Naive thymus-derived CD4-positive, alpha-beta T cell (primary cell): ENCODE measurements at regions not wholly inside any gene's neighbourhood (a gene's known extent, or its start where the extent isn't known, plus 50 kb on each side); places are given as distances from the start of the nearest gene placed in this dataset.

Source experiments
- ATAC-seq: fragments of 150-1000 bp; cut with Tn5 transposase; 2 replicates; pipeline ENCODE4 v1.10.0; 2021; ENCODE audit warnings: mild to moderate bottlenecking, moderate library complexity
- CTCF ChIA-PET: fragments of 350-600 bp; sonication (Branson Sonifier 250); formaldehyde crosslinking; loops from one replicate; lab custom pipeline; 2021; ENCODE audit warnings: antibody characterized with exemption; lab: Charles Lee
- POLR2A ChIA-PET: fragments of 350-600 bp; sonication (Branson Sonifier 250); formaldehyde crosslinking; loops from one replicate; lab custom pipeline; 2021; ENCODE audit warnings: antibody characterized with exemption, inconsistent platforms; lab: Charles Lee
- DNase-seq, 9 donors: peaks; one replicate each; pipeline versions ENCODE4 v3.0.0 to v3.0.0-alpha.2; 2020 to 2022; ENCODE audit warnings: mixed read lengths in 1 of 9
- H3K27ac ChIP-seq: one replicate; pipeline ENCODE4 v1.7.0; 2013; ENCODE audit warnings: mild to moderate bottlenecking, low read depth, low read length, moderate library complexity
- H3K27me3 ChIP-seq, 2 donors: one replicate each; pipeline ENCODE4 v1.7.0; 2013; ENCODE audit warnings: low read length in 2 of 2, mild to moderate bottlenecking in 2 of 2, moderate library complexity in 2 of 2; ENCODE audit not compliant: control insufficient read depth in 2 of 2, insufficient read depth in 2 of 2
- H3K36me3 ChIP-seq, 3 experiments: 1 replicate in 2 of 3; 2 replicates in 1 of 3; pipeline ENCODE4 v1.7.0; 2013; ENCODE audit warnings: low read length in 3 of 3, mild to moderate bottlenecking in 3 of 3, moderate library complexity in 1 of 3; ENCODE audit not compliant: insufficient read depth in 3 of 3, control insufficient read depth in 2 of 3
- H3K4me1 ChIP-seq, 2 donors: one replicate each; pipeline ENCODE4 v1.7.0; 2013; ENCODE audit warnings: low read length in 2 of 2, mild to moderate bottlenecking in 2 of 2, moderate library complexity in 1 of 2; ENCODE audit not compliant: control insufficient read depth in 2 of 2, insufficient read depth in 2 of 2
- H3K4me3 ChIP-seq: 2 replicates; pipeline ENCODE4 v1.7.0; 2013; ENCODE audit warnings: mild to moderate bottlenecking, low read length
- H3K9me3 ChIP-seq, 3 experiments: 1 replicate in 2 of 3; 2 replicates in 1 of 3; pipeline ENCODE4 v1.7.0; 2013; ENCODE audit warnings: low read length in 3 of 3; ENCODE audit not compliant: control insufficient read depth in 2 of 3
- H3K27ac Mint-ChIP-seq, 9 donors: one replicate each; pipeline ENCODE4 v1.8.0; 2020 to 2022; ENCODE audit warnings: mixed read lengths in 9 of 9, mild to moderate bottlenecking in 8 of 9, moderate library complexity in 5 of 9, inconsistent platforms in 2 of 9
- H3K27me3 Mint-ChIP-seq, 5 donors: one replicate each; pipeline ENCODE4 v1.8.0; 2021 to 2022; ENCODE audit warnings: mixed read lengths in 5 of 5, mild to moderate bottlenecking in 1 of 5
- H3K36me3 Mint-ChIP-seq, 5 donors: one replicate each; pipeline ENCODE4 v1.8.0; 2020 to 2022; ENCODE audit warnings: mixed read lengths in 5 of 5, mild to moderate bottlenecking in 3 of 5, inconsistent platforms in 1 of 5
- H3K4me1 Mint-ChIP-seq, 7 donors: one replicate each; pipeline ENCODE4 v1.8.0; 2020 to 2022; ENCODE audit warnings: mixed read lengths in 7 of 7, mild to moderate bottlenecking in 3 of 7, inconsistent platforms in 1 of 7
- H3K4me3 Mint-ChIP-seq, 10 donors: one replicate each; pipeline ENCODE4 v1.8.0; 2020 to 2022; ENCODE audit warnings: mild to moderate bottlenecking in 10 of 10, mixed read lengths in 10 of 10, moderate library complexity in 6 of 10, inconsistent platforms in 2 of 10
- H3K9me3 Mint-ChIP-seq, 11 donors: one replicate each; pipeline ENCODE4 v1.8.0; 2020 to 2022; ENCODE audit warnings: mixed read lengths in 11 of 11, mild to moderate bottlenecking in 4 of 11, inconsistent platforms in 1 of 11, moderate library complexity in 1 of 11
- intact Hi-C, 2 donors: fragments of 100-400 bp; cut with micrococcal nuclease; formaldehyde crosslinking; loops; one replicate each; pipeline ENCODE4 v1.15.1; 2023

DNA sequence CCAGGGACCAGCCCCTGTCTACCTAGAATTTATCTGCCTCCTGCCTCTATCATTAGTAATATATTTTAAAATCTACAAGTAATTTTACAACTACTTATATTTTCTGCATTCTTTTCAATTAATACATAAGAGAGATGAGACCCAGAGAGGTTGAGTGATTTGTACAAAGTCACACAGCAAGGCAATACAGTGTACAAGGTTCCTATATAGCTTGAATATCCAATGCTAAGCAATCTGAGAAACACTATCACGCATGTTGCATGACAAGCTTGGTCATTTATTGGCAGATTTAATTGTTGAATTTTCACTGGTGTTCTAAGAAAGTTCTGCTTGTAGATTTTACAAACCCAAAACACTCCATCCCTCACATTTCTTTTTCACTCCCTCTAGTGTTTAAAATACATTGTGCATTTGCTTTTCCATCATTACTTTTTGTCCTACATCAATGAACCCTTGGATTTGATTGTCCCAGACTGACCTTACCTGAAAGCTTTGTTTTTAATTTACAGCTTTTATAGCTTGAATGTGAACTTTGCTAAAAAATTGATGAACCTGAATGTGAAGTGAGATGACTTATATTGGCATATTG, 520.9 kb upstream of the CITED2 start:
- Mint-ChIP-seq H3K27me3 (peaks cover 0 to 9% (median 0%) of the 10 kb centered on the region in 5 donors), H3K9me3 (peaks cover 0 to 3% (median 0%) of the 10 kb centered on the region in 11 donors), H3K27ac (peak overlapping the region in 1 of 9 donors; percentile 21), H3K4me1 (no peaks in the 10 kb centered on the region), H3K4me3 (no peak overlapping the region), H3K36me3 (no peaks in the 10 kb centered on the region)
- no peaks in the 10 kb centered on the region for H3K9me3 ChIP-seq
- H3K27me3 ChIP-seq: no peaks in the 10 kb centered on the region
- ChIA-PET CTCF (interaction anchor here (1.6 to 1.8 kb wide), 2 partner anchors 13 to 526 kb away, joined by 4 to 5 read pairs; no protein-coding TSS in a partner anchor), POLR2A (no interaction called here)
- intact Hi-C loops: loop anchor here (1.0 to 5.0 kb wide), 3 partner anchors 520 to 526 kb away; partner anchors contain the start of gene CITED2 (in 1 of the 2)
- no peaks in the 10 kb centered on the region for H3K36me3 ChIP-seq
- H3K4me3 ChIP-seq: no peak overlapping the region
- ATAC-seq (no peak), DNase-seq (no peak)
- no peaks in the 10 kb centered on the region for H3K4me1 ChIP-seq
- H3K27ac ChIP-seq: no peak overlapping the region

DNA sequence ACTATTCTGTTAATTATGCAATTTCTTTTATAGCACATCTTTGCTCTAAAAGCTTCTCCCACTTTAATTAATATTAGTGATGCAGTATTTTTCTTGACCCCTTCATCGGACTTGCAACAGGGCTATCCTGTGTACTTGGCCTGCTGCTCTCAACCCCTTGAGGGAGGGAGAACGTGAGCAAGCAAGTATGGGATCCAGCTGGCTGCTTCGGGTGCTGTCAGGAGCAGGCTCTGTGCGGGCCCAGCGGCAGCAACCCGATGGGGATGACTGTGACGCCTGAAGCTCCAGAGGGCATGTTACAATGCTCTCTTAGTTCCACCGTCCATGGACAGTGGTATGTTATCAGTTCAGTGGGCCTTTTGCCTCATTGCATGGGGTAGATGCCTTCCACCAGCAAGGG, 519.8 kb upstream of the CITED2 start:
- CTCF ChIA-PET: interaction anchor here (1.6 to 1.8 kb wide), 2 partner anchors 12 to 525 kb away, joined by 4 to 5 read pairs; no protein-coding TSS in a partner anchor
- peaks cover 0 to 9% (median 6%) of the 10 kb centered on the region in 5 donors for H3K27me3 Mint-ChIP-seq
- no peak overlapping the region for H3K27ac ChIP-seq
- H3K9me3 Mint-ChIP-seq: peaks cover 0 to 3% (median 0%) of the 10 kb centered on the region in 11 donors
- POLR2A ChIA-PET: no interaction called here
- H3K27ac Mint-ChIP-seq: no peak overlapping the region
- intact Hi-C loops: no loop called here
- DNase-seq: no peak
- no peak overlapping the region for H3K4me3 ChIP-seq
- H3K9me3 ChIP-seq: no peaks in the 10 kb centered on the region
- no peak for ATAC-seq
- H3K4me1 ChIP-seq: no peaks in the 10 kb centered on the region
- no peak overlapping the region for H3K4me3 Mint-ChIP-seq
- no peaks in the 10 kb centered on the region for H3K27me3 ChIP-seq
- H3K36me3 ChIP-seq: no peaks in the 10 kb centered on the region
- H3K4me1 Mint-ChIP-seq: no peaks in the 10 kb centered on the region
- H3K36me3 Mint-ChIP-seq: no peaks in the 10 kb centered on the region

DNA sequence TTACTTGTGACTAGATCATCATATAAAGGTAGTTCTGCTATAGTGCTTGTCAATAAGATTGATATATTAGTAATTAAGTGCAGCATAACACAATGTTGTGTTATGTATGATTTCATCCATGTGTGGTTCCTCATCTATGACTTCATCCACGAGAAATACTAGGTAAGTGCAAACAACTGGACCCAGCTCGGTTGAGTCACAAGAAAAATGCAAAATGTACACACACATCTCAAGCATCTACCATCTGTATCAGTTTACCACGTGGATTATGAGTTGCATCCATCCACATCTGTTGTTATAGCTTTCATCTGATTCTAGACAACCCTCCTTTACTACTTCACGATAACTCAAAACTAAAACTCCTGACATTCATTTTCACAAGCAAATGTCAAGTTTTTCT, 517.0 kb upstream of the CITED2 start:
- no peaks in the 10 kb centered on the region for H3K36me3 ChIP-seq
- intact Hi-C loops: no loop called here
- no peaks in the 10 kb centered on the region for H3K9me3 ChIP-seq
- no peak overlapping the region for H3K27ac Mint-ChIP-seq
- H3K36me3 Mint-ChIP-seq: no peaks in the 10 kb centered on the region
- no peak overlapping the region for H3K4me3 Mint-ChIP-seq
- ChIA-PET CTCF (no interaction called here), POLR2A (no interaction called here)
- ATAC-seq: no peak
- no peaks in the 10 kb centered on the region for H3K27me3 ChIP-seq
- DNase-seq: no peak
- no peaks in the 10 kb centered on the region for H3K9me3 Mint-ChIP-seq
- no peak overlapping the region for H3K4me3 ChIP-seq
- no peaks in the 10 kb centered on the region for H3K4me1 Mint-ChIP-seq
- H3K27ac ChIP-seq: no peak overlapping the region
- H3K27me3 Mint-ChIP-seq: peaks cover 0 to 20% (median 9%) of the 10 kb centered on the region in 5 donors
- H3K4me1 ChIP-seq: no peaks in the 10 kb centered on the region

DNA sequence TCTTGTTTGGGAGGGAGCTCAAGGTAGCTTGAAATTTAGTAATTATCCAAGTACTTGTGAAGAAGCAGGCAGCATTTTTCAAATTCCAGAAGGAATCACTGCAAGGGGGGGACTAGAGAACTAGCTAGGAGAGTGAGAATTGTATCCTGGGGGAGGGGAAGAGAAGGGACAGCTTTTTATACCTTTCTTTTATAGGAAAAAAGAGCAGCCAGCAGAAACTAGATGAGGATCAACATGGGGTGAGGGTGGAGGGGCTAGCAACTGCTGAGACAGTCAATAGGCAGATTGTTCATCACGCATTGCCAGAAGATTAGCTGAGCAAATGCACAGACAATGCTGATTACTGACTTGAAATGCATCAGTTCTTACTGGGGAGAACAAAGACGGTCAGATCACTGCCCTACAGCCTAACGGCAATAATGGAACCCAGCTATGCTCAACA, 514.3 kb upstream of the CITED2 start:
- Mint-ChIP-seq H3K27me3 (peaks cover 0 to 20% (median 9%) of the 10 kb centered on the region in 5 donors), H3K9me3 (no peaks in the 10 kb centered on the region), H3K27ac (no peak overlapping the region), H3K36me3 (no peaks in the 10 kb centered on the region), H3K4me3 (no peak overlapping the region), H3K4me1 (no peaks in the 10 kb centered on the region)
- Histone ChIP-seq H3K27me3 (no peaks in the 10 kb centered on the region), H3K4me1 (no peaks in the 10 kb centered on the region), H3K4me3 (no peak overlapping the region), H3K36me3 (no peaks in the 10 kb centered on the region), H3K9me3 (no peaks in the 10 kb centered on the region), H3K27ac (no peak overlapping the region)
- intact Hi-C loops: no loop called here
- DNase-seq: no peak
- CTCF ChIA-PET: interaction anchor here (0.5 kb wide), 1 partner anchor 9 kb away, joined by 3 read pairs; no protein-coding TSS in a partner anchor
- no peak for ATAC-seq
- POLR2A ChIA-PET: no interaction called here

DNA sequence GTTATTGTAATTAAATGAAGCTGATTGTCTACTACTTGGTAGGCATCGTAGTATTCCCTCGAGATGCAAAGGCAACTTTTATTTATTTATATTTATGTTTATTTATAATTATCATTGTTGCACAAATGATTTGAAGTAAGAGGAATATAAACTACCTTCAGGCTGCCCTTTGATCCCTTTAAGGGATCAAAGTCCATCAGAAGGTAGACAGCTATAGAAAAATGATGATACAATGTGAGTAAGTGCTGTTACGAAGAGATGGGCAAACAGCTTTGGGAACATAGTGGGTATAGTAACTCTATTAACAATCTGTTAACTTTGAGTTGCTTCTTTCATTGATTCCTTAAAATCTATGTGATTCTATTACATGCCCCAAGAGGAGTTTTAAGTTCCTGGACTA, 512.8 kb upstream of the CITED2 start:
- no peak overlapping the region for H3K4me3 Mint-ChIP-seq
- H3K4me1 Mint-ChIP-seq: peaks cover 0 to 8% (median 0%) of the 10 kb centered on the region in 7 donors
- no peaks in the 10 kb centered on the region for H3K36me3 Mint-ChIP-seq
- Histone ChIP-seq H3K36me3 (no peaks in the 10 kb centered on the region), H3K4me1 (no peaks in the 10 kb centered on the region), H3K4me3 (no peak overlapping the region), H3K9me3 (no peaks in the 10 kb centered on the region), H3K27me3 (no peaks in the 10 kb centered on the region), H3K27ac (no peak overlapping the region)
- peaks cover 0 to 20% (median 9%) of the 10 kb centered on the region in 5 donors for H3K27me3 Mint-ChIP-seq
- DNase-seq (no peak), ATAC-seq (no peak)
- intact Hi-C loops: no loop called here
- CTCF ChIA-PET: no interaction called here
- no peak overlapping the region for H3K27ac Mint-ChIP-seq
- H3K9me3 Mint-ChIP-seq: no peaks in the 10 kb centered on the region
- POLR2A ChIA-PET: no interaction called here

DNA sequence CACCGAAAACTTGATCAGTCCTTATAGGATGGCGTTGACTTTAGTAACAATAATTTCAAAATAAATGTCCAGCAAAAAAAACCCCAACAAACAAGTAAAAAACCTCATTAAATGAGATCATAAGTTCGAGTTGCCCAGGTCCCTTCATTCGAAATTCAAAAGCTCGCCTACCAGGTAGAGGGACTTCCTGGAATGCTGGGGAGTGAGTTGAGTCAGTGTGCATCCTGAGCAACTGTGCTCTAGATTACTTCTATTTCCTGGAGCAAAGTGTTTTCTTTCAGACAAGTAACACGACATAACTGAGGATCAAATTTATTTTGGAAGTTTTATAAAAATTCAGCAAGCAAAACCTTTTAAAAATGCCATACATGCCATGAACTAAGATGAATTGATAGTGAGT, 511.9 kb upstream of the CITED2 start:
- CTCF ChIA-PET: no interaction called here

DNA sequence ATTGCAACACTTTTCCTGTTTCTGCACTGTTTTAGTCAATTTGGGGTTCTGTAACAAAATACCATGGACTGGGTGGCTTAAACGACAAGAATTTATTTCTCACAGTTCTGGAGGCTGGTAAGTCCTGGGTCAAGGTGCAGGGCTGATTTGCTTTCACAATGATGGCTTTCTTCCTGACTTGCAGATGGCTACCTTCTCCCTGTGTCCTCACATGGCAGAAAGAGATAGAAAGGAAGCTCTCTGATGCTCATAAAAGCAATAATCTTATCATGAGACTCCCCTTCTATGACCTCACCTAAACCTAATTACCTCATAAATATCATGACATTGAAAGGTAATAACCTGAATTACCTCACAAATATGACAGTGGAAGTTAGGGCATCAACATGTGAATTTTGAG, 511.5 kb upstream of the CITED2 start:
- intact Hi-C loops: no loop called here
- Histone ChIP-seq H3K27me3 (no peaks in the 10 kb centered on the region), H3K9me3 (no peaks in the 10 kb centered on the region), H3K27ac (no peak overlapping the region), H3K4me1 (no peaks in the 10 kb centered on the region), H3K4me3 (no peak overlapping the region), H3K36me3 (no peaks in the 10 kb centered on the region)
- ATAC-seq: no peak
- no peak overlapping the region for H3K4me3 Mint-ChIP-seq
- ChIA-PET POLR2A (no interaction called here), CTCF (no interaction called here)
- no peaks in the 10 kb centered on the region for H3K36me3 Mint-ChIP-seq
- H3K4me1 Mint-ChIP-seq: peaks cover 0 to 12% (median 2%) of the 10 kb centered on the region in 7 donors
- no peaks in the 10 kb centered on the region for H3K9me3 Mint-ChIP-seq
- H3K27me3 Mint-ChIP-seq: peaks cover 5 to 20% (median 11%) of the 10 kb centered on the region in 5 donors
- H3K27ac Mint-ChIP-seq: no peak overlapping the region
- no peak for DNase-seq

More for the DNA sequence above, 511.9 kb upstream of the CITED2 start:
- Mint-ChIP-seq H3K9me3 (no peaks in the 10 kb centered on the region), H3K4me3 (no peak overlapping the region), H3K4me1 (peaks cover 0 to 12% (median 0%) of the 10 kb centered on the region in 7 donors), H3K36me3 (no peaks in the 10 kb centered on the region), H3K27ac (no peak overlapping the region), H3K27me3 (peaks cover under 1 to 20% (median 9%) of the 10 kb centered on the region in 5 donors)
- POLR2A ChIA-PET: no interaction called here
- no peaks in the 10 kb centered on the region for H3K27me3 ChIP-seq
- ATAC-seq (no peak), DNase-seq (no peak)
- H3K36me3 ChIP-seq: no peaks in the 10 kb centered on the region
- no peaks in the 10 kb centered on the region for H3K4me1 ChIP-seq
- no peak overlapping the region for H3K4me3 ChIP-seq
- H3K9me3 ChIP-seq: no peaks in the 10 kb centered on the region
- intact Hi-C loops: no loop called here
- H3K27ac ChIP-seq: no peak overlapping the region
